Fibroblast of the aortic adventitia (primary cell): ENCODE measurements at regions not wholly inside any gene's neighbourhood (a gene's known extent, or its start where the extent isn't known, plus 50 kb on each side); places are given as distances from the start of the nearest gene placed in this dataset.

Experiments
- DNase-seq: peaks from one replicate; pipeline ENCODE4 v3.0.0-alpha.2; 2010; ENCODE audit warnings: low read depth
- H3K4me3 ChIP-seq: 2 replicates; pipeline ENCODE4 v1.5.1; 2011; ENCODE audit warnings: low read depth, mild to moderate bottlenecking, control low read depth, low read length, moderate library complexity
- CTCF ChIP-seq: IDR thresholded peaks from 2 replicates; pipeline ENCODE4 v1.5.1; 2011; ENCODE audit warnings: mild to moderate bottlenecking, low read length, control low read depth, inconsistent platforms; ENCODE audit not compliant: insufficient read depth

DNA sequence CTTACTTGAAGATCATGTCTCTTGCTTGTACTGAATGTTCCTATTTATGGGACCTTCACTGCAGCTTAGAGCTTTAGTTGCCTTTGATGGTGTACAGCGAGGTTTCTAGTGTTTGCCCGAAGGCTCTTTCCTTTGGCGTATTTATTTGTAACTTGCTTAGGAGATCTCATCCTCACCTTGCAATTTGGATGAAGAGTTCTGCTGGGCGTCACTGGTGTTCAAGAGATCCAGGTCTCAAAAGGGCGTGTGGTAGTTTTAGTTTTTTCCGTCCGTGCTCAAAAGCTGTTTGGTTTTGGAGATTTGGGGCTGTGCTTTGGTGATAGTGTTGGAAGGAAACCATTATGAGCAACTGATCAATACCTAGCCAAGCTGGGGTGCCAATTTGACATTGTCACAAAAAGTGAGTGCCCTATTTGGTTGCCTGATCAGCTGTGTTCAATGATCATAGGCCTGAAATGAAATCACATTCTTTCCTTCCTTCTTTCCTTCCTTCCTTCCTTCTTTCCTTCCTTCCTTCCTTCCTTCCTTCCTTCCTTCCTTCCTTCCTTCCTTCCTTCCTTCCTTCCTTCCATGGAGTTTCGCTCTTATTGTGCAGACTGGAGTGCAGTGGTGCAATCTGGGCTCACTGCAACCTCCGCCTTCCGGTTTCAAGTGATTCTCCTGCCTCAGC lies 69.7 kb upstream of the GRAMD1B start:
- no peak overlapping the region for H3K4me3 ChIP-seq
- no peak for TF ChIP-seq CTCF
- DNase-seq: no peak

GRCh38 chr11:123357990-123358827 lies 71.9 kb upstream of the GRAMD1B start:
- peak; percentile 11 for DNase-seq

GRCh38 chr11:123357353-123357989 lies 72.6 kb upstream of the GRAMD1B start:
- H3K4me3 ChIP-seq: no peak overlapping the region
- no peak for DNase-seq
- no peak for TF ChIP-seq CTCF

More at GRCh38 chr11:123357990-123358827, 71.9 kb upstream of the GRAMD1B start:
- peak overlapping the region; percentile 41 for H3K4me3 ChIP-seq
- TF ChIP-seq CTCF: peak; percentile 14

DNA sequence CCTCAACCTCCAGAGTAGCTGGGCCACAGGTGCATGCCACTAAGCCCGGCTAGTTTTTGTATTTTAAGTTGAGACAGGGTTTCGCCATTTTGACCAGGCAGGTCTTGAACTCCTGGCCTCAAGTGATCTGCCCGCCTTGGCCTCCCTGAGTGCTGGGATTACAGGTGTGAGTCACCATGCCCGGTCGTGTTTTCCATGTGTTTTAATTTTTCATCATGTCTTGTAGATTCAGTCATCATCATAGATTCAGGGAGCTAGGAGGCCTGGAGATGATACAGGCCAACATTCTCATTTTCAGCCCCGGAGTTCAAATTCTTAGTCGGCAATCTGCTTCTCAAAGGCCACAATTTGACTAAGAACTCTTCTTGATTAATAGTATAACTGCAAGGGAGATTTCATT lies 73.5 kb upstream of the GRAMD1B start:
- no peak for DNase-seq
- H3K4me3 ChIP-seq: no peak overlapping the region
- TF ChIP-seq CTCF: no peak

DNA sequence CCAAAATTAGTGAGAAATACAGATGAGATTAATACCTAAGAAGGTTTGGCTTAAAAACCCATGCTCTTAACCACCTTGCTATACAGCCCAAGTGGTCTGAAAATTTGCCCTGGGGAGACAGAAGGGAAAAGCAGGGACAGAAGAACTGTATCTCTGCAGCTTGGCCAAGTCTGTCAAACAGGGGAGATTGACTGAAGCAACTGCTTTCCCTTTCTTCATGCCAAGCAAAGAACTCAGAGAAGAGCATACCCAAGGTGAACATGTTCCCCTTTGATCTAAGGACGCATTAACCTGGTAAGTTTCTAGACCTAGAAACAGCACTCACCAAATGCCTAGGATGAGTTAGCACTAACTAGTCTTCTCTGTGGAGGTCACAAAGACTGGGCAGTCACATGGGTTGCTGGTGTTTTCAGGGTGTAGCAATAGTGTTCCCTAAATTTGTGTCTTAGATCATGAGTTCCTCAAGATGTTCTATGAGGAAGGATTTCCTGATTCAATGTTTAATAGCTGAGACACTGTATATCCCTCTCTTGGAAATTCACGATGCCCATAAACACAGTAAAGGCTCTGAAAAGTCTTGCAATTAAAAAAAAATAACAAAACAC lies 75.6 kb upstream of the GRAMD1B start:
- no peak for DNase-seq
- no peak overlapping the region for H3K4me3 ChIP-seq
- TF ChIP-seq CTCF: no peak

- TF ChIP-seq CTCF: no peak
- no peak for DNase-seq
- H3K4me3 ChIP-seq: no peak overlapping the region
These were observed 78.7 kb upstream of the GRAMD1B start for GRCh38 chr11:123351375-123351774.
